Progenitor cell of endocrine pancreas (in vitro differentiated cells): ENCODE measurements at regions not wholly inside any gene's neighbourhood (a gene's known extent, or its start where the extent isn't known, plus 50 kb on each side); places are given as distances from the start of the nearest gene placed in this dataset.

Source experiments
- DNase-seq: peaks from one replicate; pipeline ENCODE4 v3.0.0; 2021; ENCODE audit warnings: low spot score; ENCODE audit not compliant: unreplicated experiment
- H3K27ac Mint-ChIP-seq: 2 replicates; pipeline ENCODE4 v1.8.0; 2021; ENCODE audit warnings: mild to moderate bottlenecking, moderate library complexity, mixed read lengths
- H3K27me3 Mint-ChIP-seq: 2 replicates; pipeline ENCODE4 v1.8.0; 2021; ENCODE audit warnings: mixed read lengths
- H3K36me3 Mint-ChIP-seq: 2 replicates; pipeline ENCODE4 v1.8.0; 2022; ENCODE audit warnings: mixed read lengths; ENCODE audit not compliant: insufficient read depth
- H3K4me1 Mint-ChIP-seq: 2 replicates; pipeline ENCODE4 v1.8.0; 2021; ENCODE audit warnings: low read depth, mixed read lengths
- H3K4me3 Mint-ChIP-seq: 2 replicates; pipeline ENCODE4 v1.8.0; 2021; ENCODE audit warnings: low read depth, mild to moderate bottlenecking, moderate library complexity, mixed read lengths
- H3K9me3 Mint-ChIP-seq: 2 replicates; pipeline ENCODE4 v1.8.0; 2021; ENCODE audit warnings: low read depth, mixed read lengths
- CTCF ChIP-seq: fragments of 200-600 bp; sonication (generic); IDR thresholded peaks from one replicate; pipeline ENCODE4 v1.5.0; 2021; ENCODE audit warnings: antibody characterized with exemption, mild to moderate bottlenecking; ENCODE audit not compliant: unreplicated experiment

GRCh38 chr5:117337064-117337749 is 762.6 kb upstream of the SEMA6A start:
- H3K27me3 Mint-ChIP-seq, result no peaks in the 10 kb centered on the region
- no peaks in the 10 kb centered on the region for H3K4me1 Mint-ChIP-seq
- TF ChIP-seq CTCF, result no peak
- DNase-seq, result no peak
- H3K9me3 Mint-ChIP-seq, result no peaks in the 10 kb centered on the region
- H3K36me3 Mint-ChIP-seq, result no peaks in the 10 kb centered on the region
- H3K4me3 Mint-ChIP-seq, result no peak overlapping the region
- H3K27ac Mint-ChIP-seq, result no peak overlapping the region

- DNase-seq, result no peak
- H3K27ac Mint-ChIP-seq, result no peak overlapping the region
- H3K4me3 Mint-ChIP-seq, result no peak overlapping the region
- no peaks in the 10 kb centered on the region for H3K4me1 Mint-ChIP-seq
- no peaks in the 10 kb centered on the region for H3K9me3 Mint-ChIP-seq
- TF ChIP-seq CTCF, result no peak
- no peaks in the 10 kb centered on the region for H3K36me3 Mint-ChIP-seq
- no peaks in the 10 kb centered on the region for H3K27me3 Mint-ChIP-seq
These were observed 761.6 kb upstream of the SEMA6A start for GRCh38 chr5:117336208-117336607.

GRCh38 chr5:117333011-117333410 is 758.4 kb upstream of the SEMA6A start:
- TF ChIP-seq CTCF, result no peak
- no peak overlapping the region for H3K27ac Mint-ChIP-seq
- no peak for DNase-seq
- no peaks in the 10 kb centered on the region for H3K27me3 Mint-ChIP-seq
- H3K36me3 Mint-ChIP-seq, result no peaks in the 10 kb centered on the region
- H3K4me1 Mint-ChIP-seq, result no peaks in the 10 kb centered on the region
- H3K4me3 Mint-ChIP-seq, result no peak overlapping the region
- H3K9me3 Mint-ChIP-seq, result peaks cover 2% of the 10 kb centered on the region

GRCh38 chr5:117332341-117332740 is 757.7 kb upstream of the SEMA6A start:
- Mint-ChIP-seq H3K36me3 (no peaks in the 10 kb centered on the region), H3K9me3 (peaks cover 2% of the 10 kb centered on the region), H3K4me3 (no peak overlapping the region), H3K27me3 (no peaks in the 10 kb centered on the region), H3K4me1 (no peaks in the 10 kb centered on the region), H3K27ac (no peak overlapping the region)
- DNase-seq, result no peak
- TF ChIP-seq CTCF, result no peak

- H3K4me1 Mint-ChIP-seq, result no peaks in the 10 kb centered on the region
- no peak overlapping the region for H3K4me3 Mint-ChIP-seq
- H3K9me3 Mint-ChIP-seq, result peaks cover 13% of the 10 kb centered on the region
- TF ChIP-seq CTCF, result no peak
- no peak overlapping the region for H3K27ac Mint-ChIP-seq
- H3K27me3 Mint-ChIP-seq, result no peaks in the 10 kb centered on the region
- peaks cover 1% of the 10 kb centered on the region for H3K36me3 Mint-ChIP-seq
- no peak for DNase-seq
These were observed 752.9 kb upstream of the SEMA6A start for GRCh38 chr5:117327511-117327910.
